ENCODE measurements at regions not wholly inside any gene's neighbourhood (a gene's known extent, or its start where the extent isn't known, plus 50 kb on each side); places are given as distances from the start of the nearest gene placed in this dataset.

- Histone ChIP-seq H3K27ac (ENCODE audit: low read length in 2 of 2) (no peak overlapping the region), H2AFZ (ENCODE audit: insufficient read depth, low read depth, low read length, poor library complexity, severe bottlenecking) (no peak overlapping the region), H3K9ac (ENCODE audit: low read length) (no peak overlapping the region), H3K36me3 (replicated peaks in 1 of 2; ENCODE audit: control extremely low read depth in 1 of 2, control insufficient read depth in 1 of 2, extremely low read depth in 1 of 2, insufficient read depth in 2 of 2, low read length in 1 of 2) (no peaks in the 10 kb centered on the region), H3K4me2 (replicated peaks; ENCODE audit: low read depth, low read length, poor library complexity, severe bottlenecking) (no peak overlapping the region), H3K4me3 (ENCODE audit: control extremely low read depth in 1 of 5, extremely low read depth in 1 of 5, insufficient read depth in 1 of 5, low read depth in 2 of 5, low read length in 4 of 5) (no peak overlapping the region), H3K4me1 (ENCODE audit: control insufficient read depth in 2 of 2, insufficient read depth in 2 of 2, low read length in 2 of 2) (no peaks in the 10 kb centered on the region), H3K27me3 (replicated peaks in 1 of 4; ENCODE audit: control extremely low read depth in 1 of 4, control insufficient read depth in 3 of 4, insufficient read depth in 4 of 4, low read length in 3 of 4) (no peaks in the 10 kb centered on the region), H3K9me3 (ENCODE audit: control extremely low read depth in 1 of 3, control insufficient read depth in 2 of 3, insufficient read depth in 1 of 3, low read length in 2 of 3) (peaks cover 0 to 3% (median 0%) of the 10 kb centered on the region in 3 donors), H4K20me1 (ENCODE audit: control insufficient read depth, insufficient read depth, low read length, poor library complexity, severe bottlenecking) (no peaks in the 10 kb centered on the region), H3K79me2 (ENCODE audit: control insufficient read depth, insufficient read depth, low read length) (no peaks in the 10 kb centered on the region)
- ATAC-seq (ENCODE audit: low read depth) (no peak), DNase-seq (no peak)
- CTCF ChIA-PET = no interaction called here
- WGBS (ENCODE audit: insufficient coverage) = 95% methylated on average over 13 of the region's 13 CpGs
- POLR2A ChIA-PET = no interaction called here
- no peak overlapping the region for H3K27ac Mint-ChIP-seq
- H3K4me1 Mint-ChIP-seq = no peaks in the 10 kb centered on the region
- H3K27me3 Mint-ChIP-seq = no peaks in the 10 kb centered on the region
- intact Hi-C loops (cut with micrococcal nuclease) = no loop called here
- H3K9me3 Mint-ChIP-seq (ENCODE audit: insufficient read depth) = no peaks in the 10 kb centered on the region
- no peak overlapping the region for H3K4me3 Mint-ChIP-seq
- TF ChIP-seq CTCF (IDR thresholded peaks at IDR 0.05) (no peak), EZH2 (IDR thresholded peaks at IDR 0.05; ENCODE audit: borderline replicate concordance, insufficient read depth, low read depth, low read length, poor library complexity, severe bottlenecking) (no peak)
Observed at GRCh38 chr22:27499121-27499520, 302.4 kb downstream of the MN1 start.

- Mint-ChIP-seq H3K27ac (no peak overlapping the region), H3K27me3 (no peaks in the 10 kb centered on the region), H3K4me1 (no peaks in the 10 kb centered on the region), H3K4me3 (no peak overlapping the region), H3K9me3 (ENCODE audit: insufficient read depth) (no peaks in the 10 kb centered on the region)
- Histone ChIP-seq H3K27me3 (replicated peaks in 1 of 4; ENCODE audit: control extremely low read depth in 1 of 4, control insufficient read depth in 3 of 4, insufficient read depth in 4 of 4, low read length in 3 of 4) (no peaks in the 10 kb centered on the region), H2AFZ (ENCODE audit: insufficient read depth, low read depth, low read length, poor library complexity, severe bottlenecking) (no peak overlapping the region), H3K4me3 (ENCODE audit: control extremely low read depth in 1 of 5, extremely low read depth in 1 of 5, insufficient read depth in 1 of 5, low read depth in 2 of 5, low read length in 4 of 5) (no peak overlapping the region), H3K79me2 (ENCODE audit: control insufficient read depth, insufficient read depth, low read length) (no peaks in the 10 kb centered on the region), H3K4me2 (replicated peaks; ENCODE audit: low read depth, low read length, poor library complexity, severe bottlenecking) (no peak overlapping the region), H3K27ac (ENCODE audit: low read length in 2 of 2) (no peak overlapping the region), H4K20me1 (ENCODE audit: control insufficient read depth, insufficient read depth, low read length, poor library complexity, severe bottlenecking) (no peaks in the 10 kb centered on the region), H3K9me3 (ENCODE audit: control extremely low read depth in 1 of 3, control insufficient read depth in 2 of 3, insufficient read depth in 1 of 3, low read length in 2 of 3) (peaks cover 0 to 9% (median 0%) of the 10 kb centered on the region in 3 donors), H3K4me1 (ENCODE audit: control insufficient read depth in 2 of 2, insufficient read depth in 2 of 2, low read length in 2 of 2) (no peaks in the 10 kb centered on the region), H3K36me3 (replicated peaks in 1 of 2; ENCODE audit: control extremely low read depth in 1 of 2, control insufficient read depth in 1 of 2, extremely low read depth in 1 of 2, insufficient read depth in 2 of 2, low read length in 1 of 2) (no peaks in the 10 kb centered on the region), H3K9ac (ENCODE audit: low read length) (no peak overlapping the region)
- ChIA-PET POLR2A (no interaction called here), CTCF (no interaction called here)
- 89% methylated on average over 9 of the region's 9 CpGs for WGBS (ENCODE audit: insufficient coverage)
- intact Hi-C loops (cut with micrococcal nuclease) = no loop called here
- no peak for DNase-seq
- no peak for ATAC-seq (ENCODE audit: low read depth)
- TF ChIP-seq CTCF (IDR thresholded peaks at IDR 0.05) (no peak), EZH2 (IDR thresholded peaks at IDR 0.05; ENCODE audit: borderline replicate concordance, insufficient read depth, low read depth, low read length, poor library complexity, severe bottlenecking) (no peak)
Observed at GRCh38 chr22:27501191-27501936, 300.2 kb downstream of the MN1 start.
